Effector CD8-positive, alpha-beta T cell (primary cell): ENCODE measurements at regions not wholly inside any gene's neighbourhood (a gene's known extent, or its start where the extent isn't known, plus 50 kb on each side); places are given as distances from the start of the nearest gene placed in this dataset.
"Not testable (repeated sequence)": the region's sequence is repeated elsewhere in the genome, so short reads cannot be mapped to it uniquely, and the experiment has no call there.

ENCODE experiments used
- DNase-seq: peaks from one replicate; lab custom pipeline; 2025; lab: John Stamatoyannopoulos, UW

GRCh38 chr2:189231719-189232323, 52.3 kb upstream of the COL5A2 start:
- DNase-seq = no peak

- no peak for DNase-seq
Measured at GRCh38 chr2:189232759-189233406, 53.3 kb upstream of the COL5A2 start.

- no peak for DNase-seq
Measured at GRCh38 chr2:189233527-189233926, 54.0 kb upstream of the COL5A2 start.

- no peak for DNase-seq
Measured at GRCh38 chr2:189234991-189235390, 55.4 kb upstream of the COL5A2 start.

GRCh38 chr2:189236066-189236465, 56.5 kb upstream of the COL5A2 start:
- no peak for DNase-seq

GRCh38 chr2:189238903-189239302, 59.3 kb upstream of the COL5A2 start:
- DNase-seq = no peak

GRCh38 chr2:189243843-189244242, 64.3 kb upstream of the COL5A2 start:
- DNase-seq = not testable (repeated sequence)

- DNase-seq = no peak
Measured at GRCh38 chr2:189247276-189247675, 67.7 kb upstream of the COL5A2 start.

GRCh38 chr2:189248141-189248540, 68.6 kb upstream of the COL5A2 start:
- DNase-seq = no peak

GRCh38 chr2:189249171-189249570, 69.6 kb upstream of the COL5A2 start:
- no peak for DNase-seq

- DNase-seq = no peak
Measured at GRCh38 chr2:189249901-189250300, 70.3 kb upstream of the COL5A2 start.

- no peak for DNase-seq
Measured at GRCh38 chr2:189252991-189253675, 73.6 kb upstream of the COL5A2 start.

- no peak for DNase-seq
Measured at GRCh38 chr2:189253836-189254235, 74.3 kb upstream of the COL5A2 start.

GRCh38 chr2:189254268-189254883, 74.8 kb upstream of the COL5A2 start:
- DNase-seq = no peak

GRCh38 chr2:189255711-189256110, 76.2 kb upstream of the COL5A2 start:
- DNase-seq = no peak

GRCh38 chr2:189258616-189259365, 79.2 kb upstream of the COL5A2 start:
- DNase-seq = no peak

- DNase-seq = no peak
Measured at GRCh38 chr2:189260361-189260814, 80.8 kb upstream of the COL5A2 start.

- DNase-seq = no peak
Measured at GRCh38 chr2:189261431-189261841, 81.9 kb upstream of the COL5A2 start.

- DNase-seq = no peak
Measured at GRCh38 chr2:189261916-189262315, 82.4 kb upstream of the COL5A2 start.

- no peak for DNase-seq
Measured at GRCh38 chr2:189265696-189266320, 86.2 kb upstream of the COL5A2 start.

GRCh38 chr2:189267491-189267890, 87.9 kb upstream of the COL5A2 start:
- DNase-seq = no peak
